HepG2 (cell line): ENCODE measurements at regions not wholly inside any gene's neighbourhood (a gene's known extent, or its start where the extent isn't known, plus 50 kb on each side); places are given as distances from the start of the nearest gene placed in this dataset.

ENCODE experiments used
- ATAC-seq: fragments of 200-7000 bp; cut with Tn5 transposase; 3 replicates; pipeline ENCODE4 v1.9.1; 2020; ENCODE audit warnings: mild to moderate bottlenecking, moderate library complexity
- BruUV-seq: library from RNA; stranded (reverse); fragments of 400-500 nt; replicated peaks from 2 replicates; lab custom pipeline; 2021; lab: Mats Ljungman, UMichigan
- CTCF ChIA-PET: fragments of 300-600 bp; formaldehyde crosslinking; extraction: SDS; loops from one replicate; lab custom pipeline; 2021; ENCODE audit warnings: low total read pairs, inconsistent platforms, low intra/inter-chr PET ratio; lab: Yijun Ruan, JAX
- POLR2A ChIA-PET: fragments of 350-600 bp; sonication (Branson Sonifier 250); formaldehyde crosslinking; loops from one replicate; lab custom pipeline; 2020; ENCODE audit warnings: antibody characterized with exemption, inconsistent platforms; lab: Yijun Ruan, JAX
- DNase-seq: peaks from one replicate; pipeline ENCODE4 v3.0.0-alpha.2; 2015; ENCODE audit warnings: low spot score
- FAIRE-seq: peaks from 3 replicates; lab custom pipeline; 2011; peaks lifted over from hg19 to GRCh38; lab: Jason Lieb, UNC
- H2AFZ ChIP-seq: one replicate; pipeline ENCODE4 v1.6.1; 2011; ENCODE audit warnings: low read length, inconsistent platforms
- H3K27ac ChIP-seq: fragments of 300-600 bp; 3 replicates; pipeline ENCODE4 v1.8.0; 2011; ENCODE audit warnings: mixed run types, mild to moderate bottlenecking, mixed read lengths, low read length, inconsistent platforms; ENCODE audit not compliant: insufficient read depth; ENCODE audit errors: extremely low read length
- H3K27me3 ChIP-seq, 2 experiments: fragments of 200-600 bp in 1 of 2; 2 replicates in 1 of 2; 3 replicates in 1 of 2; pipeline versions ENCODE4 v1.6.0 to v1.8.0; 2011; ENCODE audit warnings: low read length in 2 of 2, mild to moderate bottlenecking in 2 of 2, moderate library complexity in 2 of 2, inconsistent platforms in 1 of 2; ENCODE audit not compliant: insufficient read depth in 2 of 2, control insufficient read depth in 1 of 2
- H3K36me3 ChIP-seq, 2 experiments: fragments of 200-600 bp in 1 of 2; replicated peaks in 1 of 2; 2 replicates in 1 of 2; 3 replicates in 1 of 2; pipeline versions ENCODE4 v1.5.1 to v1.8.0; 2011; ENCODE audit warnings: low read length in 2 of 2, inconsistent platforms in 1 of 2; ENCODE audit not compliant: insufficient read depth in 2 of 2, control insufficient read depth in 1 of 2
- H3K4me1 ChIP-seq: 2 replicates; pipeline ENCODE4 v1.5.1; 2012; ENCODE audit warnings: low read length, inconsistent platforms; ENCODE audit not compliant: insufficient read depth
- H3K4me2 ChIP-seq: 2 replicates; pipeline ENCODE4 v1.6.0; 2011; ENCODE audit warnings: low read depth, low read length, inconsistent platforms
- H3K4me3 ChIP-seq, 3 experiments: fragments of 200-600 bp in 1 of 3; sonication (generic), shearing (Covaris generic) in 1 of 3; replicated peaks in 1 of 3; 2 replicates each; pipeline ENCODE4 v1.5.1; 2011 to 2016; ENCODE audit warnings: low read length in 3 of 3, inconsistent platforms in 2 of 3, low read depth in 2 of 3, mild to moderate bottlenecking in 2 of 3, control low read depth in 1 of 3, mixed read lengths in 1 of 3; ENCODE audit not compliant: insufficient read depth in 1 of 3
- H3K79me2 ChIP-seq: one replicate; pipeline ENCODE4 v1.6.1; 2011; ENCODE audit warnings: low read length, inconsistent platforms; ENCODE audit not compliant: insufficient read depth
- H3K9ac ChIP-seq: 2 replicates; pipeline ENCODE4 v1.6.0; 2011; ENCODE audit warnings: mild to moderate bottlenecking, low read depth, low read length, inconsistent platforms; ENCODE audit not compliant: insufficient read depth
- H3K9me3 ChIP-seq: 2 replicates; pipeline ENCODE4 v1.5.1; 2012; ENCODE audit warnings: mild to moderate bottlenecking, low read length
- H4K20me1 ChIP-seq: 2 replicates; pipeline ENCODE4 v1.6.0; 2011; ENCODE audit warnings: inconsistent platforms, mild to moderate bottlenecking, low read length, moderate library complexity; ENCODE audit not compliant: insufficient read depth
- ELF4 ChIP-seq: sonication (generic); formaldehyde crosslinking; IDR thresholded peaks from 2 replicates; pipeline ENCODE4 v1.5.0; 2020; ENCODE audit warnings: missing genetic modification reagents, mild to moderate bottlenecking, moderate library complexity, borderline replicate concordance
- HOXA5 ChIP-seq: sonication (generic); formaldehyde crosslinking; IDR thresholded peaks from 2 replicates; pipeline ENCODE4 v1.4.0; 2020; ENCODE audit warnings: missing genetic modification reagents
- KAT7 ChIP-seq: IDR thresholded peaks from 2 replicates; pipeline ENCODE4 v1.6.1; 2018; ENCODE audit warnings: borderline replicate concordance, missing compliant biosample characterization
- NFE2L1 ChIP-seq: sonication (generic); formaldehyde crosslinking; IDR thresholded peaks from 2 replicates; pipeline ENCODE4 v1.4.0; 2020; ENCODE audit warnings: missing genetic modification reagents, mild to moderate bottlenecking, borderline replicate concordance
- PAX8 ChIP-seq: sonication (generic); formaldehyde crosslinking; IDR thresholded peaks from 2 replicates; pipeline ENCODE4 v1.8.0; 2022; ENCODE audit warnings: mild to moderate bottlenecking, missing genetic modification reagents, borderline replicate concordance
- ZNF619 ChIP-seq: sonication (generic); formaldehyde crosslinking; IDR thresholded peaks from 2 replicates; pipeline ENCODE4 v1.4.0; 2020; ENCODE audit warnings: mild to moderate bottlenecking, missing genetic modification reagents
- ZNF747 ChIP-seq: sonication (generic); formaldehyde crosslinking; IDR thresholded peaks from 2 replicates; pipeline ENCODE4 v1.8.1; 2023; ENCODE audit warnings: missing genetic modification reagents, mild to moderate bottlenecking, borderline replicate concordance
- WGBS: methylation state at CpG from one replicate; pipeline ENCODE4 v1.1.6; 2017; ENCODE audit warnings: low lambda C conversion rate; 5-methylcytosine and 5-hydroxymethylcytosine counted together
- in situ Hi-C: cut with HindIII; loops from 2 replicates; pipeline ENCODE4 v1.10.0; 2017; ENCODE audit warnings: low pct_unique_long_range_greater_than_20kb; ENCODE audit not compliant: extremely low pct_ligation_motif_present
- intact Hi-C: fragments of 100-400 bp; cut with micrococcal nuclease; formaldehyde crosslinking; loops from one replicate; pipeline ENCODE4 v1.10.0; 2022; ENCODE audit not compliant: unreplicated experiment
- TF ChIP-seq, protein P1 (sequence below): IDR thresholded peaks from 2 replicates; pipeline ENCODE4 v1.6.1; 2016; ENCODE audit warnings: missing compliant biosample characterization, missing genetic modification reagents, borderline replicate concordance
- TF ChIP-seq, protein P2 (sequence below): sonication (generic); formaldehyde crosslinking; IDR thresholded peaks from 2 replicates; pipeline ENCODE4 v1.4.0; 2020; ENCODE audit warnings: missing genetic modification reagents, borderline replicate concordance
- TF ChIP-seq, protein P3 (sequence below): IDR thresholded peaks from 2 replicates; pipeline ENCODE4 v1.6.1; 2016; ENCODE audit warnings: low read depth, borderline replicate concordance

DNA sequence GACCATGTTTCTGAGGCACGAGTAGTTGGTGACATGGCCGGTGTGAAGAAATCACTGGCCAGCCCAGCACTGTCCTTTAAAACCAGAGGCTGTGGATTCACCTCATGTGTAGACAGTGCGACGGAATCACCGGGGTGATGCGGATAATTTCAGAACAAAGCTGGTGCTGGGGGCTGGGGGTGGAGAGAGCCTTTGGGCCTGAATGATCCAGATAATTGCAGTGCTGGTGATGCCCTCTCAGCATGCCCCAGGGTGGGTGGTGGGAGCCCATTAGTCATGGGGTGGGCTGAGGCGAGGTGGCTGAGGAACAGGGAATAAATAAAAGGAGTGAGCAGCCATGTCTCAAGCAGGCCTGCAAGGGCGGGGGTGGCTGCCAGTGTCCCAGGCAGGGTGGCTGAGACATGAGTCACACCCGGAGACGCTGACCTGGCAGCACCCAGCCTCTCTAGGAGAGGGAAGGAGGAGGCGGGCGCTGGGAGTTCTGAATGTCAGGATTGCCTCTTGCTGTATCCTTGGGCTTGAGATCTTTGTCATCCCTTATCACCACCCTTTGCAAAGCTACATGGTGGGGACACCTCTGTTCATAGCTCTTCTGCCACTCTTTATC, 61.1 kb upstream of the KCNK12 start:
- POLR2A ChIA-PET = no interaction called here

DNA sequence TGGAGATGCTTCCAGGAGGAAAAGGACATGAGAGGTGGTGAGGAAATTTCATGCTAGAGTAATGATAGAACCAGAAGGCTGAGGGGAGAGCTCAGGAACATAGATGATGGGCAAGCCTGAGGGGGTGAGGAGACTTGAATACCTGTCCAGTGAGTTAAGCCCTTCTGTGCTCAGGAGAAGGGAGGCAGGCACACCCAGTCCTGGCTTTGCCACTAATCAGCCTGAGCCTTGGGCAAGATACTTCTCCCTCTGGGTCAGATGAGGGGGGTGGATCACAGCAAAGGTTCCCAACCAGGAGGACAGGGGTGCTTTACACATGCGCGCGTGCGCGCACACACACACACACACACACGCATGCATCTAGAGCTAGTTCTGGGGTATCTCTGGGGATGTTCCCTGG, 60.5 kb upstream of the KCNK12 start:
- no TSS peak for BruUV-seq
- H3K9me3 ChIP-seq = no peaks in the 10 kb centered on the region
- no peaks in the 10 kb centered on the region for H3K4me1 ChIP-seq
- WGBS = 90% methylated on average over 6 of the region's 6 CpGs
- in situ Hi-C loops (no loop called here), intact Hi-C loops (no loop called here)
- DNase-seq (no peak), FAIRE-seq (no peak), ATAC-seq (no peak)
- no peaks in the 10 kb centered on the region for H3K36me3 ChIP-seq
- ChIA-PET POLR2A (no interaction called here), CTCF (no interaction called here)
- no peak overlapping the region for H3K27ac ChIP-seq
- H3K4me2 ChIP-seq = no peak overlapping the region
- H3K9ac ChIP-seq = no peak overlapping the region
- H3K4me3 ChIP-seq = no peak overlapping the region
- H4K20me1 ChIP-seq = no peaks in the 10 kb centered on the region
- H3K27me3 ChIP-seq = peaks cover 3 to 27% of the 10 kb centered on the region in 2 experiments; a peak in 3 of 5 replicates
- no peak overlapping the region for H2AFZ ChIP-seq
- H3K79me2 ChIP-seq = no peaks in the 10 kb centered on the region
- TF ChIP-seq PAX8 (no peak), ZNF619 (CRISPR knock-in tag) (no peak), ELF4 (CRISPR knock-in tag) (no peak), NFE2L1 (CRISPR knock-in tag) (no peak), KAT7 (CRISPR knock-in tag) (no peak), HOXA5 (CRISPR knock-in tag) (no peak)
- TF ChIP-seq, protein P1, sequence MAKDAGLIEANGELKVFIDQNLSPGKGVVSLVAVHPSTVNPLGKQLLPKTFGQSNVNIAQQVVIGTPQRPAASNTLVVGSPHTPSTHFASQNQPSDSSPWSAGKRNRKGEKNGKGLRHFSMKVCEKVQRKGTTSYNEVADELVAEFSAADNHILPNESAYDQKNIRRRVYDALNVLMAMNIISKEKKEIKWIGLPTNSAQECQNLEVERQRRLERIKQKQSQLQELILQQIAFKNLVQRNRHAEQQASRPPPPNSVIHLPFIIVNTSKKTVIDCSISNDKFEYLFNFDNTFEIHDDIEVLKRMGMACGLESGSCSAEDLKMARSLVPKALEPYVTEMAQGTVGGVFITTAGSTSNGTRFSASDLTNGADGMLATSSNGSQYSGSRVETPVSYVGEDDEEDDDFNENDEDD = no peak
- TF ChIP-seq, protein P2, sequence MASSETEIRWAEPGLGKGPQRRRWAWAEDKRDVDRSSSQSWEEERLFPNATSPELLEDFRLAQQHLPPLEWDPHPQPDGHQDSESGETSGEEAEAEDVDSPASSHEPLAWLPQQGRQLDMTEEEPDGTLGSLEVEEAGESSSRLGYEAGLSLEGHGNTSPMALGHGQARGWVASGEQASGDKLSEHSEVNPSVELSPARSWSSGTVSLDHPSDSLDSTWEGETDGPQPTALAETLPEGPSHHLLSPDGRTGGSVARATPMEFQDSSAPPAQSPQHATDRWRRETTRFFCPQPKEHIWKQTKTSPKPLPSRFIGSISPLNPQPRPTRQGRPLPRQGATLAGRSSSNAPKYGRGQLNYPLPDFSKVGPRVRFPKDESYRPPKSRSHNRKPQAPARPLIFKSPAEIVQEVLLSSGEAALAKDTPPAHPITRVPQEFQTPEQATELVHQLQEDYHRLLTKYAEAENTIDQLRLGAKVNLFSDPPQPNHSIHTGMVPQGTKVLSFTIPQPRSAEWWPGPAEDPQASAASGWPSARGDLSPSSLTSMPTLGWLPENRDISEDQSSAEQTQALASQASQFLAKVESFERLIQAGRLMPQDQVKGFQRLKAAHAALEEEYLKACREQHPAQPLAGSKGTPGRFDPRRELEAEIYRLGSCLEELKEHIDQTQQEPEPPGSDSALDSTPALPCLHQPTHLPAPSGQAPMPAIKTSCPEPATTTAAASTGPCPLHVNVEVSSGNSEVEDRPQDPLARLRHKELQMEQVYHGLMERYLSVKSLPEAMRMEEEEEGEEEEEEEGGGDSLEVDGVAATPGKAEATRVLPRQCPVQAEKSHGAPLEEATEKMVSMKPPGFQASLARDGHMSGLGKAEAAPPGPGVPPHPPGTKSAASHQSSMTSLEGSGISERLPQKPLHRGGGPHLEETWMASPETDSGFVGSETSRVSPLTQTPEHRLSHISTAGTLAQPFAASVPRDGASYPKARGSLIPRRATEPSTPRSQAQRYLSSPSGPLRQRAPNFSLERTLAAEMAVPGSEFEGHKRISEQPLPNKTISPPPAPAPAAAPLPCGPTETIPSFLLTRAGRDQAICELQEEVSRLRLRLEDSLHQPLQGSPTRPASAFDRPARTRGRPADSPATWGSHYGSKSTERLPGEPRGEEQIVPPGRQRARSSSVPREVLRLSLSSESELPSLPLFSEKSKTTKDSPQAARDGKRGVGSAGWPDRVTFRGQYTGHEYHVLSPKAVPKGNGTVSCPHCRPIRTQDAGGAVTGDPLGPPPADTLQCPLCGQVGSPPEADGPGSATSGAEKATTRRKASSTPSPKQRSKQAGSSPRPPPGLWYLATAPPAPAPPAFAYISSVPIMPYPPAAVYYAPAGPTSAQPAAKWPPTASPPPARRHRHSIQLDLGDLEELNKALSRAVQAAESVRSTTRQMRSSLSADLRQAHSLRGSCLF (CRISPR knock-in tag) = no peak

More for the DNA sequence above, 61.1 kb upstream of the KCNK12 start:
- CTCF ChIA-PET = no interaction called here
- intact Hi-C loops = no loop called here
- H2AFZ ChIP-seq = no peak overlapping the region
- BruUV-seq = no TSS peak
- no peaks in the 10 kb centered on the region for H3K9me3 ChIP-seq
- no peak overlapping the region for H3K4me2 ChIP-seq
- FAIRE-seq = no peak
- peaks cover 3 to 27% of the 10 kb centered on the region in 2 experiments; a peak in 3 of 5 replicates for H3K27me3 ChIP-seq
- no peaks in the 10 kb centered on the region for H3K79me2 ChIP-seq
- ATAC-seq = no peak
- 57% methylated on average over 12 of the region's 12 CpGs for WGBS
- no peak overlapping the region for H3K9ac ChIP-seq
- H3K36me3 ChIP-seq = no peaks in the 10 kb centered on the region
- DNase-seq = no peak
- no peak overlapping the region for H3K27ac ChIP-seq
- no peak overlapping the region for H3K4me3 ChIP-seq
- TF ChIP-seq ZNF747 (CRISPR knock-in tag) = no peak
- TF ChIP-seq, protein P3, sequence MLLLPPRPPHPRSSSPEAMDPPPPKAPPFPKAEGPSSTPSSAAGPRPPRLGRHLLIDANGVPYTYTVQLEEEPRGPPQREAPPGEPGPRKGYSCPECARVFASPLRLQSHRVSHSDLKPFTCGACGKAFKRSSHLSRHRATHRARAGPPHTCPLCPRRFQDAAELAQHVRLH (CRISPR knock-in tag) = no peak
- TF ChIP-seq, all 625 proteins: peak for 0
- in situ Hi-C loops = no loop called here
- H4K20me1 ChIP-seq = no peaks in the 10 kb centered on the region
- no peaks in the 10 kb centered on the region for H3K4me1 ChIP-seq
